ENCODE measurements at regions not wholly inside any gene's neighbourhood (a gene's known extent, or its start where the extent isn't known, plus 50 kb on each side); places are given as distances from the start of the nearest gene placed in this dataset.

- Histone ChIP-seq H3K27me3 (ENCODE audit: insufficient read depth, low read length, poor library complexity, severe bottlenecking) (no peaks in the 10 kb centered on the region), H3K4me2 (ENCODE audit: low read depth, low read length, poor library complexity, severe bottlenecking) (no peak overlapping the region), H3K9me3 (ENCODE audit: insufficient read depth, low read depth, low read length) (no peaks in the 10 kb centered on the region), H3K9me2 (replicated peaks; ENCODE audit: low read depth, low read length) (no peaks in the 10 kb centered on the region), H3K36me3 (ENCODE audit: insufficient read depth, low read length) (no peaks in the 10 kb centered on the region), H4K20me1 (ENCODE audit: insufficient read depth, low read length, poor library complexity, severe bottlenecking) (no peaks in the 10 kb centered on the region), H3K9ac (ENCODE audit: low read depth, low read length, poor library complexity, severe bottlenecking) (no peak overlapping the region), H3F3A (ENCODE audit: low read depth) (no peaks in the 10 kb centered on the region), H2AFZ (ENCODE audit: low read length) (no peak overlapping the region), H3K4me3 (ENCODE audit: low read length, poor library complexity, severe bottlenecking) (no peak overlapping the region), H3K4me1 (ENCODE audit: insufficient read depth, low read length, poor library complexity, severe bottlenecking) (no peaks in the 10 kb centered on the region), H3K79me2 (ENCODE audit: insufficient read depth, low read length) (no peaks in the 10 kb centered on the region)
- TF ChIP-seq EZH2phosphoT487 (IDR thresholded peaks at IDR 0.05; ENCODE audit: borderline replicate concordance) (no peak), CTCF (conservative IDR thresholded peaks at IDR 0.05; ENCODE audit: low read length) (no peak)
Measured at GRCh38 chrX:21056622-21057021, 317.6 kb upstream of the CNKSR2 start.

GRCh38 chrX:21047034-21047455, 327.2 kb upstream of the CNKSR2 start:
- H3F3A ChIP-seq (ENCODE audit: low read depth), result no peaks in the 10 kb centered on the region
- H3K4me2 ChIP-seq (ENCODE audit: low read depth, low read length, poor library complexity, severe bottlenecking), result no peak overlapping the region
- no peaks in the 10 kb centered on the region for H3K36me3 ChIP-seq (ENCODE audit: insufficient read depth, low read length)
- no peaks in the 10 kb centered on the region for H3K4me1 ChIP-seq (ENCODE audit: insufficient read depth, low read length, poor library complexity, severe bottlenecking)
- H3K79me2 ChIP-seq (ENCODE audit: insufficient read depth, low read length), result no peaks in the 10 kb centered on the region
- no peaks in the 10 kb centered on the region for H3K9me3 ChIP-seq (ENCODE audit: insufficient read depth, low read depth, low read length)
- no peaks in the 10 kb centered on the region for H3K27me3 ChIP-seq (ENCODE audit: insufficient read depth, low read length, poor library complexity, severe bottlenecking)
- H3K9me2 ChIP-seq (replicated peaks; ENCODE audit: low read depth, low read length), result no peaks in the 10 kb centered on the region
- no peaks in the 10 kb centered on the region for H4K20me1 ChIP-seq (ENCODE audit: insufficient read depth, low read length, poor library complexity, severe bottlenecking)
- no peak for TF ChIP-seq CTCF (conservative IDR thresholded peaks at IDR 0.05; ENCODE audit: low read length)
- no peak for TF ChIP-seq EZH2phosphoT487 (IDR thresholded peaks at IDR 0.05; ENCODE audit: borderline replicate concordance)
- no peak overlapping the region for H3K9ac ChIP-seq (ENCODE audit: low read depth, low read length, poor library complexity, severe bottlenecking)
- H2AFZ ChIP-seq (ENCODE audit: low read length), result no peak overlapping the region
- no peak overlapping the region for H3K4me3 ChIP-seq (ENCODE audit: low read length, poor library complexity, severe bottlenecking)

- Histone ChIP-seq H4K20me1 (ENCODE audit: insufficient read depth, low read length, poor library complexity, severe bottlenecking) (no peaks in the 10 kb centered on the region), H3K27me3 (ENCODE audit: insufficient read depth, low read length, poor library complexity, severe bottlenecking) (no peaks in the 10 kb centered on the region), H3F3A (ENCODE audit: low read depth) (no peaks in the 10 kb centered on the region), H3K9me2 (replicated peaks; ENCODE audit: low read depth, low read length) (no peaks in the 10 kb centered on the region), H3K9me3 (ENCODE audit: insufficient read depth, low read depth, low read length) (no peaks in the 10 kb centered on the region), H2AFZ (ENCODE audit: low read length) (no peak overlapping the region), H3K4me3 (ENCODE audit: low read length, poor library complexity, severe bottlenecking) (no peak overlapping the region), H3K79me2 (ENCODE audit: insufficient read depth, low read length) (no peaks in the 10 kb centered on the region), H3K4me2 (ENCODE audit: low read depth, low read length, poor library complexity, severe bottlenecking) (no peak overlapping the region), H3K9ac (ENCODE audit: low read depth, low read length, poor library complexity, severe bottlenecking) (no peak overlapping the region), H3K4me1 (ENCODE audit: insufficient read depth, low read length, poor library complexity, severe bottlenecking) (no peaks in the 10 kb centered on the region), H3K36me3 (ENCODE audit: insufficient read depth, low read length) (no peaks in the 10 kb centered on the region)
- no peak for TF ChIP-seq EZH2phosphoT487 (IDR thresholded peaks at IDR 0.05; ENCODE audit: borderline replicate concordance)
- no peak for TF ChIP-seq CTCF (conservative IDR thresholded peaks at IDR 0.05; ENCODE audit: low read length)
Measured at GRCh38 chrX:21014326-21014725, 359.9 kb upstream of the CNKSR2 start.
